Stimulated activated CD8-positive, alpha-beta memory T cell treated with anti-CD3 and anti-CD28 coated beads, Interleukin-4, amount 100 ng/mL, for 24 hours (primary cell): ENCODE measurements at regions not wholly inside any gene's neighbourhood (a gene's known extent, or its start where the extent isn't known, plus 50 kb on each side); places are given as distances from the start of the nearest gene placed in this dataset.

ENCODE experiments used
- DNase-seq: peaks from one replicate; pipeline ENCODE4 v3.0.0-alpha.2; 2020; ENCODE audit warnings: low read depth

GRCh38 chr11:127590314-127590713 lies 589.7 kb upstream of the KIRREL3 start:
- no peak for DNase-seq

- no peak for DNase-seq
Observed at GRCh38 chr11:127588431-127588830, 587.9 kb upstream of the KIRREL3 start.

GRCh38 chr11:127587511-127587910 lies 586.9 kb upstream of the KIRREL3 start:
- DNase-seq, result no peak

GRCh38 chr11:127576210-127576609 lies 575.6 kb upstream of the KIRREL3 start:
- DNase-seq, result no peak

GRCh38 chr11:127574478-127574877 lies 573.9 kb upstream of the KIRREL3 start:
- no peak for DNase-seq

GRCh38 chr11:127568891-127569290 lies 568.3 kb upstream of the KIRREL3 start:
- DNase-seq, result no peak

- no peak for DNase-seq
Observed at GRCh38 chr11:127567237-127567932, 566.8 kb upstream of the KIRREL3 start.

GRCh38 chr11:127564810-127565209 lies 564.2 kb upstream of the KIRREL3 start:
- no peak for DNase-seq

- no peak for DNase-seq
Observed at GRCh38 chr11:127559978-127560377, 559.4 kb upstream of the KIRREL3 start.

- DNase-seq, result no peak
Observed at GRCh38 chr11:127552446-127552845, 551.9 kb upstream of the KIRREL3 start.

- DNase-seq, result no peak
Observed at GRCh38 chr11:127531167-127531566, 530.6 kb upstream of the KIRREL3 start.

GRCh38 chr11:127528297-127528696 lies 527.7 kb upstream of the KIRREL3 start:
- DNase-seq, result no peak

- no peak for DNase-seq
Observed at GRCh38 chr11:127524618-127525017, 524.0 kb upstream of the KIRREL3 start.

GRCh38 chr11:127521413-127521812 lies 520.8 kb upstream of the KIRREL3 start:
- DNase-seq, result no peak

GRCh38 chr11:127507851-127508250 lies 507.3 kb upstream of the KIRREL3 start:
- DNase-seq, result no peak

- DNase-seq, result no peak
Observed at GRCh38 chr11:127506647-127507046, 506.1 kb upstream of the KIRREL3 start.

- no peak for DNase-seq
Observed at GRCh38 chr11:127506126-127506525, 505.6 kb upstream of the KIRREL3 start.

- DNase-seq, result no peak
Observed at GRCh38 chr11:127496165-127496564, 495.6 kb upstream of the KIRREL3 start.

GRCh38 chr11:127493330-127494022 lies 492.9 kb upstream of the KIRREL3 start:
- DNase-seq, result no peak

GRCh38 chr11:127492029-127492428 lies 491.5 kb upstream of the KIRREL3 start:
- no peak for DNase-seq

GRCh38 chr11:127491589-127491988 lies 491.0 kb upstream of the KIRREL3 start:
- no peak for DNase-seq

GRCh38 chr11:127490896-127491295 lies 490.3 kb upstream of the KIRREL3 start:
- no peak for DNase-seq

GRCh38 chr11:127485541-127485940 lies 485.0 kb upstream of the KIRREL3 start:
- DNase-seq, result no peak

GRCh38 chr11:127481391-127481790 lies 480.8 kb upstream of the KIRREL3 start:
- no peak for DNase-seq
